Right ventricle myocardium inferior (tissue), 1 donor: ENCODE measurements at regions not wholly inside any gene's neighbourhood (a gene's known extent, or its start where the extent isn't known, plus 50 kb on each side); places are given as distances from the start of the nearest gene placed in this dataset.
A peak's percentile ranks its signal among the peaks of the same experiment; 100 is the strongest.

Source experiments
- ATAC-seq: fragments of 200-7000 bp; cut with Tn5 transposase; one replicate; pipeline ENCODE4 v1.9.1; 2020; ENCODE audit warnings: mild to moderate bottlenecking, moderate library complexity
- DNase-seq: peaks from one replicate; pipeline ENCODE4 v3.0.0; 2021; ENCODE audit errors: missing footprints
- intact Hi-C: fragments of 100-400 bp; cut with DNase I; formaldehyde crosslinking; loops from one replicate; pipeline ENCODE4 v1.11.0; 2022
- donor health status: DM: no; HTN: yes; CAD: no; lungs with severe emphysema.

DNA sequence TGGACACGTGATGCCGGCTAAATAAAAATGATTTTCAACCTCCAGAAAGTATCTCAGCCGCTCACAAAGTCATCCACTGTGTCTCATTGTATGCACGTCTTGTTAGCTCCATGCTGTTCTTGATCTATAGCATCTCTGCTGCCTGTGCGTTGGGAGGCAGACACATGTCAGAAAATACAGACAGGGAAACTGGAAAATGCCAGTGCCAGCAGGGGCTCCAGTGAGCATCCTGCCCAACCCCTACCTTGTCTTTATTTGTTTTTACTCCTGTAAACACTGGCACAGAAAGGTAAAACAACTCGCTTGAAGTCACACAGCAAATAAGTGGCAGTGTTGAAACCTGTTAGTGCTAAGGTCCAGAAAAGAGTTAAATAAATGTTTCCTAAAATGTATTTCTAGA is 208.1 kb upstream of the ASIC2 start:
- DNase-seq (no peak), ATAC-seq (no peak)
- intact Hi-C loops, result no loop called here

DNA sequence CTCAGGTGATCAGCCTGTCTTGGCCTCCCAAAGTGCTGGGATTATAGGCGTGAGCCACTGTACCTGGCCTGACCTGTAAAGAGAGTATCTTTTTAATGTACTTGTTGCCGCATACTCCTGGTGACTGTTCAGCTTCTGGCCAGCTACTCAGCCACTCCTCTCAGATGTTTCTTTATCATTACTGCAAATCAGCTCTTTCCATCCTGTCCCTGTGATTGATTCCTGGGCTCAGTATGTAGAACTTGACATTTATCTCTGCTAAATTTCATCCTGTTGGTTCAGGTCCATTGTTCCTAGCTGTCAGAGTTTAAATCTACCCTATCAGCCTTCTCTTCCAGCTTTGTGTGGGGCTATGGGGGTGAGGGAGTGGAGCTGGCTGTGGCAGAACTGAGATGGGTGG is 211.5 kb upstream of the ASIC2 start:
- DNase-seq (no peak), ATAC-seq (no peak)
- intact Hi-C loops, result no loop called here

DNA sequence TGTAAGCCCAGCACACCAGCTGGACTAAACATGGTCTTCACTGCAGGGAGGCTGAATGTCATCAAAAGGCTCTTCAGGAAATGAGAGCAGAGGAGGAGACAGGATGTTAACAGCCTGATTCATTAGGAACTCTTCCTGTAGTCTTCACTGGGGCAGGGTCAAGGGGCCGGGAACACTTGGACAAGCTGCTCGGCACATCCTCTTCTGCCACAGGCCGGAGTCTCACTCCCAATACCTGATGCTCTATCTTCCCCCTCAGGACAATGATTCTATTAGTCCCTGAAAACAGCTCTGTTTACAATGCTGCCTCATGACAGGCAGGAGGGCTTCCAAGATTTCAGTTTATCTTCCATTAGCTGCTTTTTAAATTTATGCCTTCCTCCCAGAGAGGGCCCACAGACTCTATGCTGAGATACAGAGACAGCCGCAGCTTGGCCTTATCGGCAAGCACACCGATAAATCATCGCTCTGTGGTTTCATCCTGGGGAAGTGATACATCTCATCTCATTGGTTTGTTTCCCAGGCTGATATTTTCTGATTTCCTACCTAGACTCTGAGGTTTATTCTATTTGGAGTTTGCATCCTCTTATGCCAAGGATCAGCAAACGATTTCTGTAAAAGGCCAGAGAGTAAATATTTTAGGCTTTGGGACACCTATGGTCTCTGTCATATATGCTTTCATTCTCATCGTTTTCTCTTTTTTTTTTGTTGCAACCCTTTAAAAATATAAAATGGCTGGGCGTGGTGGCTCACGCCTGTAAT is 214.0 kb upstream of the ASIC2 start:
- ATAC-seq, result no peak
- intact Hi-C loops, result no loop called here
- no peak for DNase-seq

DNA sequence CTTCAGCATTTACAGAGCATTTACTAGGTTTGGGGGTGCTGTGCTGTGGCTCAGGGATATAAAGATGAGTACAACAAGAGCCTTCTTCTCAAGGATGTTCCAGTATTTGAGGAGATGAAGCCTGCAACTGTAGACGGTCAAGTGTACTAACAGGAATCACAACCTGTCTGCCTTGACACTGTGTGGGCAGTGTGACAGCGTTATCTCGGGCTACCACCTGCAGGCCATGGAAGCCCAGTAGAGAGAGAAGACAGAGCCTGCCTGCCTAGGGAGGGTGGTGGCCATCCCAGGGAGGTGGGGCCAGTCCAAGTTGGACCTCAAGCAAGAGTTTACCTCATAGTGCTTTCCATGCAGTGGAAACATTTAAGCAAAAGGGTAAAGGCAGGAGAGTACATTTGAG is 215.1 kb upstream of the ASIC2 start:
- ATAC-seq (no peak), DNase-seq (no peak)
- intact Hi-C loops, result no loop called here

DNA sequence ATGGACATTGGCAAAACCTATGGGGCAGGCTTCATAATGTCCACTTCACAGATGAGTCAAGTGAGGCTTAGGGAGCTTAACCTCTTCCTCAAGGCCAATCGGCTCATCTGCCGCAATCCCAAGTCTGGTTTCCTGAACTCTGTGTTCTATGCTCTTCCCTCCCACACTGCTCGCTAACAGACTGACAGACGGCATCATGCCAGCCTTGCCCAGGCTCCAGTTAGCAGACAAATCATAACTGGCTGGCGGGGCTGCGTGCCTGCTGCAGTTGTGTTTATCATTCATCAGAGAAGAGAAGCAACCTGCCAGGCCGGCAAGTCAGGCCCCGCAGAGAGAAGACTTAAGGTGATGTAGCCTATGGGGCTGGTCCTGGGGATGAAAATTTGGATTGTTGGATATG is 216.2 kb upstream of the ASIC2 start:
- intact Hi-C loops, result no loop called here
- ATAC-seq (no peak), DNase-seq (no peak)

DNA sequence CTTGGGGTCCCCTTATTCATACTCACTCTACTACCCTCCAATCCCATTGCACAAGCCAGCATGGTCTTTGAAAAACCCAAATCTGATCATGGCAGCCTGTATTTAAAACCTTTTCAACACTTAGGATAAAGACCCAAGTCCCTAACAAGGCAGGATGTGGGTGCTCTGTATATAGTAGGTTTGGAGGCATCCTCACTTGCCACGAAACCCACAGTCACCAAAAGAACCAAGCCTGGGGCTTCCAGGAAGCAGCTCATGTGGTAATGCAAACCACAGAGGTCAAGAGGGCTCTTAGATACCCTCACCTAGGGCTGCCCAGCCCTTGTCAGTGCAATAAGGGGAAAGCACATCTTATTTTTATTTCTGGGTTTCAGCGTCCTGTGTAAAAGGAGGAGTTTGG is 218.6 kb upstream of the ASIC2 start:
- no peak for ATAC-seq
- DNase-seq, result no peak
- intact Hi-C loops, result no loop called here

DNA sequence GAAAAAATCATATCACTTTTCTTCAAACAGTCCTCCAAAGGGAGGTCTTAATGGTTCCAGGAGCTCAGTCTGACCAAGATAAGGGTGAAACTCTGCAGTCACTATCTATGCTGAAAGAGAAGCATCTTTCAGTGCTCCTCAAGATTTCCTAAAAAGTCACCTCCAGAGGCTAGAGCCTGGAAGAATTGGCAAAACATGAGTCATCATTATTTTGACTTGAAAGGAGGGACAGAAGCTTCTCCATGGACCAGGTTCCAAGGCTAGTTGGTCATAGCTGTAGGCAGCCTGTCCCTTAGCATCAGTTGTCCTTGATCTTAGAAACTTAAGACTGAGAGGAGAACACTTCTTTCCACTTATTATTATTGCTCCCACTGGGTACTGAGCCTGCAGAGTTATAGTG is 219.0 kb upstream of the ASIC2 start:
- no peak for ATAC-seq
- intact Hi-C loops, result no loop called here
- no peak for DNase-seq

DNA sequence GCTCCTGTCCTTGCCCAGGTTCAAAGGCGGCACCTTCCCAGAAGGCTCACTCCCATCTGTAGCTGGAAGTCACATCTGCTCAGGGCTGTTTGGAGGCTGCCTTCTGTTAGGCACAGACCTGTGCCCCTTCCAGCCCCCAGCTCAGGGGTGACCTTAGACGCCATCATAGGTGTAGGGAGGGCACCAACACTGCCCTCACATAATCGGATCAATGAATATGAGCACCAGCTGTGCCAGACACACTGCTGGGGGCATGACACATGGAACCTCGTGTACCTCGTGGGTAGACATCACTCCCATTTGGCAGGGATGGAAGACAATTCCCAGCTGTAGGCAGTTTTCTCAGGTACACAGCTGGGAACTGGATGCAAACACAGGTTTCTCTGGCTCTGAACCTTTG is 220.7 kb upstream of the ASIC2 start:
- DNase-seq (no peak), ATAC-seq (no peak)
- intact Hi-C loops, result no loop called here

DNA sequence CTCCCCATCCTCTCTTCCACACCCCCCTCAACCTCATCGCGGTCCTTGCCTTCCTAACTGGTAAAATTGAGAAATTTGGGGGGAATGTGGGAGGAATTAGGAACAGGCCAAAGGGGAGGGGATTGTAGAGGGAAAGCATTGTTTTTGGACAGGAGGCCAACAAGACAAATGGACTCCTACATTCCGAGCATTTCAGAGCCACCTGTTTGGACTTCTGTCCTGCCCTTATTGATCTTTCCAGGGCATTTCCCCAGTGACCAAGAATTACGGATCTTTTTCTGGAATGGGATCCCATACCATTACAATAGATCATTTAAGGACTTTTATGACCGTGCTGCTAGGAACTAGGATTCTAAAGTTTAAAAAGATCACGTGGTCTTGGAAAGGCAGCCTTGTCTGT is 221.3 kb upstream of the ASIC2 start:
- intact Hi-C loops, result no loop called here
- no peak for DNase-seq

DNA sequence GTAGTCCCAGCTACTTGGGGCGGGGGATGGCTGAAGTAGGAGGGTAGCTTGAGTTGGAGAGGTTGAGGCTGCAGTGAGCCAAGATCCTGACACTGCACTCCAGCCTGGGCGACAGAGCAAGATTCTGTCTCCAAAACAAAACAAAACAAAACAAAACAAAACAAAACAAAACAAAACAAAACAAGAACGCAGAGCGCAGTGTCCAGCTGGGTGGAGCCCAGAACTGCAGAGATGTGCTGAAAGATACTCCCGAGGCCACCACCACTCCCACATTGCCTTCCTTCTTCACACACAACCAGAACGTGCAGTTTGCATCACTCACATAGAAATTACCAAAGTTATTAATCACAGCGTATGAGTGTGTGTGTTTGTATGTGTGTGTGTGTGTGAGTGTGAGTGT is 222.9 kb upstream of the ASIC2 start:
- intact Hi-C loops, result no loop called here
- DNase-seq (no peak), ATAC-seq (no peak)

More for the DNA sequence above, 221.3 kb upstream of the ASIC2 start:
- no peak for ATAC-seq

DNA sequence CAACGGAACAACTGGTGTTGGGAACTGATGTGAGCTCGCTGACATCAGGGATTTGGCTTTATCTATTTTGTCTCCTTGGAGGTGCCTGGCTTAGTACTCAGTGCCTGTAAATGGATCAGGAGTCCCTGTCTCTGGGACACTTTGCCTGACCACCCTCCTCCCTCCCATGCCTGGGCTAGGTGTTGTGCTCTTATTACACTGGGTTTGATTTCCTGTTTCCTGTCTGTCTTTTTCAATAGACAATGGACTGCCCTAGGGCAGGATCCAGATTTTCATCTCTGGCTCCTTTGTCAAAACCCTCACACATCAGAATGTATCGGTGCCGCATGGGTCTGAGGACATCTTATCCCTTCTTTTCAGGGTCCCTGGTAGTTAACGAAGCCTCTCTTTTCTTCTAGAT is 223.6 kb upstream of the ASIC2 start:
- no peak for ATAC-seq
- intact Hi-C loops, result no loop called here

DNA sequence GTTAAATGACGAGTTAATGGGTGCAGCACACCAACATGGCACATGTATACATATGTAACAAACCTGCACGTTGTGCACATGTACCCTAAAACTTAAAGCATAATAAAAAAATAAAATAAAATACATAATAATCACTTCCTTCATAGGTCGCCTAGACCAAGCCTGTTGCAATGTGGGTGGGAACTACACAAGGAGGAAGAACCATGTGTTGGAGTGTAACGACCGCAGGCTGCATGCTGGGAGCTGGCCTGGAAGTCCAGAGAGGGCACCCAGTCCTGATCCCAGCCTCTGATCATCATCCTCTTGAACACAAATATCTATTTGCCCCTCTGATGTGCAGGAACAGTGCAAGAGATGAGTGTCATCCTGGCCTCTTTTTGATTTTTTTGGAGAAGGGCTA is 224.7 kb upstream of the ASIC2 start:
- ATAC-seq (no peak), DNase-seq (no peak)
- intact Hi-C loops, result no loop called here

More for the DNA sequence above, 223.6 kb upstream of the ASIC2 start:
- no peak for DNase-seq

DNA sequence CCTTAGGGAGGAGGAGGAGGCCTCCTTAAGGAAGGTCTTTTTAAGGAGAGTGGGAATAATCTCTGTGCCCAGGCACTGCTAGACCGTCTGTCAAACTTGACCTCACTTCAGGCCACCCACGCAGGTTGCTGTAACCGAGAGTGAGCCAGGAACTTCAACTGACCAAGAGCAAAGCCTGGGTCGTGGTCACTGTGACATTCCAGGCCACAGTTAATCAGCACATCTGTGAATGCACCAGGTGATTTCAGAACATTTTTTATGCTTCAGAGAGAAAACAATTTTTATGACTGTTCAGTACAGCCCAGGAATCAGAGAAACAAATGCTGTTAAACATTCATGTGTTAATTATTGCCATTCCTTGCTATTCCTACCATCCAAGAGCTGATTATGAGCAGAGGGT is 226.6 kb upstream of the ASIC2 start:
- DNase-seq (no peak), ATAC-seq (no peak)
- intact Hi-C loops, result loop anchor here (1.0 kb wide), 1 partner anchor 155 kb away; no protein-coding TSS in a partner anchor

DNA sequence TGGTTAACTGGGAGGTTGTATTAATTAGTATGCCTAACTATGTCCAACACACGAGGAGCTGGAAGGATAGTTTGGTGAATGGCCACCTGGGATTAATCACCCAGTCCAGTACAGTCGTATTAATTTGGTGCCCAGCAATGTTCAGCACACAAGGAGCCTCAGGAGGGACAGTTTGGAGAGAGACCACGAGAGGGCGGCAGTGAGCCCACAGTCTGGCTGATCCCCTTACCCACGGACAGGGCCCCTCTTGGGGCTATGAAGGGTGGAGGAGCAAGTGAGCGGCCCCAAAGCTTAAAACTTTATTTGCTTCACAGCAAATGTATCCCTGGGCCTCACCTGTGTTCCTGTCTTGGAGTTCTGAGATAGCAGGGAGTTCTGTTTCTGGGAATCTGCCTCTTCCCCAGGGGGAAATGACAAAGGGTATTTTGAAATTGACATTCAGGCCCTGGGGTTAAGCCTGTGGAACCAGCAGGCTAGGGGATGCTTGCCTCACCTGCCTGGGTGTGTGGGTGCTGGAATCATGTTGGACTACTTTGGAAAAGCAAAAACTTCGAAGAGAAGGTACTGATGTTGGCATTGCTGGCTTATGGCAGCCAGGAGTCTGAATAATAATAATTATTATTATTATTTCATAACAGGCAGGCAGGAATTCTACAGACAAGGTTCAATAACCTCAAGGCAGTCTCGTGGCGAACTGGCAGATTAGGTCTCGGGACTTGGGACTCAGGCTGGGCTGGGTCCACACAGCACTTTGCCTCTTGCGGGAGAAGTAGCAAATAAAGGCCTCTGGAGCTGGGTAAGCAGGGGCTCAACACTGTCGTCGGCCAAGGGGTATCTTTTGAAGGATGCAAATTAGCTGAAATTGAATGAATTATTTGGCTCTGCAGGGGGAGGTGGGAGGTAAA is 227.6 kb upstream of the ASIC2 start:
- intact Hi-C loops, result loop anchor here (1.0 kb wide), 1 partner anchor 154 kb away; no protein-coding TSS in a partner anchor
- DNase-seq (no peak), ATAC-seq (peak; percentile 40)

DNA sequence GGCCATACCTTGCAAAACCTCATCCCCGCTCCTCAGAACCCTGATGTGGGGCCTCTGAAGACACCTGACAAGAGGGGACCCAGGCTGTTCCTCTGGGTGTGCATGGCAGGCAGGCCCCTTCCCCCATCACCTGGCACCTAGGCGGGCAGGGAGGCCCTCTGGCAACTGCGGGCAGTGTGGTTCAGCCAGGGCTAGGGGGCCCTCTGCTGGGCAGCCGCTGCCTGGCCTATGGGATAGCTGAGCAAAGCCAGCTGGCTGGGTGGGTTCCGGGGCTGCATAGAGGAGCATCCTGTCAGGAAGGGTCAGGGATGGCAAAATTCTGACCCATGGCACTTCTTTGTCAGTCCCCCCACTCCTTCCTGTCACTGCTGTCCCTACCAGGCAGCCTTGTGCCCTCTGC is 228.7 kb upstream of the ASIC2 start:
- ATAC-seq, result no peak
- intact Hi-C loops, result no loop called here

DNA sequence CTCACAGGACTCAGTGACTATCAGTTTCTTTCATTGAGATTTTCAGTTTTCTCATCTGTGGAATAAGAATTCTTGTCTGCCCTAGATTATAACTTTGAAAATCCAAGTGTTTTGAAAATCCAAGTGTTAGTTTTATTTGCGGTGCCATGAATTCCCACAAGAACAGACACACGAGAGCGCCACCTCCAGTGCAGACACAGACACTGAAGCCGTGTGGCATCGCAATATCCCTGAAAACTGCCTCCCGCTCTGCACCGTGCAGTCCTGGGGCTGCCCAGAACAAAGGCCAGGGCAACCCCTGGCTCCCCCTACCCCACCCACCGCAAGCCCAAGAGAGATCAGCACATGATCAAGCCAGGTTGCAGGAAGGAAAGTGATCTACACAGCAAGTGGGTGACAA is 229.5 kb upstream of the ASIC2 start:
- DNase-seq (no peak), ATAC-seq (no peak)
- intact Hi-C loops, result no loop called here

More for the DNA sequence above, 228.7 kb upstream of the ASIC2 start:
- no peak for DNase-seq

DNA sequence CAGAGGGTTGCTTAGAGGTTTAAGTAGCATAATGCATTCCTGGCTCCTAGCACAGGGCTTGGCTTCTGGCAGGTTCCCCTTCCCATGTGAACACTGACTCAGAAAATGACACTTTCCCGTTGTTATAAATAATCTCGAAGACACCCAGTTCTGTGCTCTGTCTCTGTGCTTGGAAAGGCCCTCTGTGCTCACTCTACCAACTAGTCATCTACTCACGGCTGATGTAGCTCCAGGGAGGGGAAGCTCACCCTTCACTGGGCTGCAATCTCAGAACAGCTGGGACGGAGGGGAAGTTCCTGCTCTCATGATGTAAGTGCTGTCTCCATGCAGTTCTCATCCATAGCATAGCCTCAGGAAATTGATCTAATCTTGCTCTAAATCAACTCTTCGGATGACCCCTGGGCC is 230.5 kb upstream of the ASIC2 start:
- DNase-seq (no peak), ATAC-seq (peak; percentile 46)
- intact Hi-C loops, result no loop called here

DNA sequence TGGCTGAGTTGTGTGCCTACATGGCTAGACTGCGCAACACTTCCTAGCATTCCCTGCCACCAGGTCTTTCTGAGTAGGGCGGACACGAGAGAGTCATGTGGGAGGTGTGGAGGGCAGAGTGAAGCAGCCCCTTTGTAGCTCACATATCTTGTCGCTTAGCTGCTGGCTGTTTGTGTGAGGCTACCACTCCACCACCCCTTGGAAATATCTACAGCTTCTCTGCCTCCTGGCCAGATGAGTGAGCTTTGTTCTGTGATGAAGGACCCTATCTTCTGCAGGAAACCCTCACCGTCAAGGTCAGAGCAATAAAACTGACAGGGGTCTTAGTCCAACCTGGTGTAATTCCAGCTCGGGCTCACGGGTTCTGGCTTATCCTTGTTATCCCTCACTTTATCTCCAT is 232.1 kb upstream of the ASIC2 start:
- no peak for DNase-seq
- intact Hi-C loops, result no loop called here
- no peak for ATAC-seq

DNA sequence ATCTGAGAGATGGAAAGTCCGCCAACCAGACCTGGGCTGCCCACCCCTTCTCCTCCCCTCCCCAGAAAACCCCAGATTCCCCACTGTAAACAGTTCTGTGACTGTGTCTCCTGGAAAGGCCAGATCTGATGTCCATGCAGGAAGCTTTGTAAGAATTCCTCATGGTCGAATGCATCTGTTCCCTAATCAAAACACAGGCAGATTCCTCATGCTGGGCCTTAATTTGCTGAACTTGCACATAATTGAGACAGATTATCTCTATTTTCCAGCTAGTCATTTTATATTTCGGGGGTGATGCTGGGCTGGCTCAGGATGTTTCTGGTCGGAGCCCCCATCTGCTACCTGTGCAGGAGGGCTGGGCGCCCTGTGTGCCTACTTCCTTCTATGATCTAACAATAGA is 233.6 kb upstream of the ASIC2 start:
- no peak for DNase-seq
- intact Hi-C loops, result no loop called here
- ATAC-seq, result no peak

DNA sequence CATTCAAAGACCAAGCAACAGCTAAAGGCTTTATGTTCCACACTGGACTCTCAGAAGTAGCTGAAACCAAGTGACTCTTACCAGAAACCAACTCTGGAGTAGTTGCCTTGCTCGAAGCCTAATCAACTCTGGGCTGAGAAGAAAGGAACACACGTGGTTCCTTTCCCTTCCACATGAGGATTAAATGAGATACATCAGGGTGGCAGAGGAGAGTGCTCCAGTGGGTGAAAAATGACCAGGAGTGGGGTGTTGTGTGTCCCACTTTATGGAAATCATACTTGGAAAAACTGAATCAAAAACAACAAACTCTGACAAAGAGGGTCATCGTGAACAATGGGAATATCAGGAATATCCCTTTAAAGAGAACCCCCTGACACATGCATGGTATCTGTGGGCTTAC is 234.2 kb upstream of the ASIC2 start:
- ATAC-seq (no peak), DNase-seq (no peak)
- intact Hi-C loops, result no loop called here
